ENCODE measurements at regions not wholly inside any gene's neighbourhood (a gene's known extent, or its start where the extent isn't known, plus 50 kb on each side); places are given as distances from the start of the nearest gene placed in this dataset.

GRCh38 chr2:181314551-181314950 lies 142.6 kb upstream of the ITGA4 start:
- Histone ChIP-seq H2AFZ (ENCODE audit: low read depth, low read length) (no peak overlapping the region), H3K9ac (ENCODE audit: low read length) (no peak overlapping the region), H3K4me1 (ENCODE audit: insufficient read depth, low read length) (no peaks in the 10 kb centered on the region), H3K79me2 (ENCODE audit: insufficient read depth, low read length) (no peaks in the 10 kb centered on the region), H3K4me3 (ENCODE audit: insufficient read depth, low read depth, low read length) (no peak overlapping the region), H3K4me2 (ENCODE audit: low read length) (no peak overlapping the region), H3K27me3 (ENCODE audit: insufficient read depth, low read length) (no peaks in the 10 kb centered on the region), H3K36me3 (ENCODE audit: insufficient read depth, low read length) (no peaks in the 10 kb centered on the region), H4K20me1 (ENCODE audit: insufficient read depth, low read length) (no peaks in the 10 kb centered on the region), H3K27ac (ENCODE audit: low read depth, low read length) (no peak overlapping the region), H3K9me3 (ENCODE audit: insufficient read depth, low read depth, low read length) (no peaks in the 10 kb centered on the region)
- Mint-ChIP-seq H3K27ac (ENCODE audit: unreplicated experiment) (no peak overlapping the region), H3K4me1 (ENCODE audit: low read depth, unreplicated experiment) (no peaks in the 10 kb centered on the region), H3K27me3 (ENCODE audit: low read depth, unreplicated experiment) (no peaks in the 10 kb centered on the region), H3K4me3 (ENCODE audit: unreplicated experiment) (no peak overlapping the region), H3K36me3 (ENCODE audit: low read depth, unreplicated experiment) (no peaks in the 10 kb centered on the region), H3K9me3 (ENCODE audit: unreplicated experiment) (no peaks in the 10 kb centered on the region)
- no peak for DNase-seq (ENCODE audit: low read depth)
- TF ChIP-seq CTCF (IDR thresholded peaks at IDR 0.05; ENCODE audit: insufficient read depth, low read depth, low read length): no peak
- no peak for TF ChIP-seq EZH2 (IDR thresholded peaks at IDR 0.05; ENCODE audit: insufficient read depth, low read length)
- FAIRE-seq: no peak

- Histone ChIP-seq H3K36me3 (ENCODE audit: insufficient read depth, low read length) (no peaks in the 10 kb centered on the region), H3K4me1 (ENCODE audit: insufficient read depth, low read length) (no peaks in the 10 kb centered on the region), H4K20me1 (ENCODE audit: insufficient read depth, low read length) (no peaks in the 10 kb centered on the region), H3K27me3 (ENCODE audit: insufficient read depth, low read length) (no peaks in the 10 kb centered on the region), H2AFZ (ENCODE audit: low read depth, low read length) (no peak overlapping the region), H3K9me3 (ENCODE audit: insufficient read depth, low read depth, low read length) (no peaks in the 10 kb centered on the region), H3K79me2 (ENCODE audit: insufficient read depth, low read length) (no peaks in the 10 kb centered on the region), H3K9ac (ENCODE audit: low read length) (no peak overlapping the region), H3K4me3 (ENCODE audit: insufficient read depth, low read depth, low read length) (no peak overlapping the region), H3K4me2 (ENCODE audit: low read length) (no peak overlapping the region), H3K27ac (ENCODE audit: low read depth, low read length) (no peak overlapping the region)
- FAIRE-seq: no peak
- Mint-ChIP-seq H3K4me3 (ENCODE audit: unreplicated experiment) (no peak overlapping the region), H3K27ac (ENCODE audit: unreplicated experiment) (no peak overlapping the region), H3K27me3 (ENCODE audit: low read depth, unreplicated experiment) (no peaks in the 10 kb centered on the region), H3K36me3 (ENCODE audit: low read depth, unreplicated experiment) (no peaks in the 10 kb centered on the region), H3K9me3 (ENCODE audit: unreplicated experiment) (no peaks in the 10 kb centered on the region), H3K4me1 (ENCODE audit: low read depth, unreplicated experiment) (no peaks in the 10 kb centered on the region)
- TF ChIP-seq CTCF (IDR thresholded peaks at IDR 0.05; ENCODE audit: insufficient read depth, low read depth, low read length): no peak
- TF ChIP-seq EZH2 (IDR thresholded peaks at IDR 0.05; ENCODE audit: insufficient read depth, low read length): no peak
- no peak for DNase-seq (ENCODE audit: low read depth)
Measured at GRCh38 chr2:181317511-181317910, 139.7 kb upstream of the ITGA4 start.

- H3K27ac Mint-ChIP-seq (ENCODE audit: unreplicated experiment): no peak overlapping the region
- no peaks in the 10 kb centered on the region for H3K79me2 ChIP-seq (ENCODE audit: insufficient read depth, low read length)
- no peak overlapping the region for H2AFZ ChIP-seq (ENCODE audit: low read depth, low read length)
- H3K4me1 ChIP-seq (ENCODE audit: insufficient read depth, low read length): no peaks in the 10 kb centered on the region
- H3K27me3 ChIP-seq (ENCODE audit: insufficient read depth, low read length): no peaks in the 10 kb centered on the region
- H3K4me2 ChIP-seq (ENCODE audit: low read length): no peak overlapping the region
- no peaks in the 10 kb centered on the region for H3K36me3 Mint-ChIP-seq (ENCODE audit: low read depth, unreplicated experiment)
- H3K9me3 ChIP-seq (ENCODE audit: insufficient read depth, low read depth, low read length): no peaks in the 10 kb centered on the region
- no peak for TF ChIP-seq EZH2 (IDR thresholded peaks at IDR 0.05; ENCODE audit: insufficient read depth, low read length)
- no peak for TF ChIP-seq CTCF (IDR thresholded peaks at IDR 0.05; ENCODE audit: insufficient read depth, low read depth, low read length)
- no peaks in the 10 kb centered on the region for H3K36me3 ChIP-seq (ENCODE audit: insufficient read depth, low read length)
- no peak overlapping the region for H3K4me3 ChIP-seq (ENCODE audit: insufficient read depth, low read depth, low read length)
- H3K9ac ChIP-seq (ENCODE audit: low read length): no peak overlapping the region
- H3K4me3 Mint-ChIP-seq (ENCODE audit: unreplicated experiment): no peak overlapping the region
- H3K4me1 Mint-ChIP-seq (ENCODE audit: low read depth, unreplicated experiment): no peaks in the 10 kb centered on the region
- no peaks in the 10 kb centered on the region for H3K9me3 Mint-ChIP-seq (ENCODE audit: unreplicated experiment)
- no peaks in the 10 kb centered on the region for H3K27me3 Mint-ChIP-seq (ENCODE audit: low read depth, unreplicated experiment)
- no peak overlapping the region for H3K27ac ChIP-seq (ENCODE audit: low read depth, low read length)
- no peak for FAIRE-seq
- no peaks in the 10 kb centered on the region for H4K20me1 ChIP-seq (ENCODE audit: insufficient read depth, low read length)
- no peak for DNase-seq (ENCODE audit: low read depth)
Measured at GRCh38 chr2:181318504-181319280, 138.5 kb upstream of the ITGA4 start.

Data from astrocyte (in vitro differentiated cells and primary cell).